ENCODE measurements at regions not wholly inside any gene's neighbourhood (a gene's known extent, or its start where the extent isn't known, plus 50 kb on each side); places are given as distances from the start of the nearest gene placed in this dataset.

GRCh38 chr2:172373766-172374165 lies 53.6 kb upstream of the ITGA6 start:
- no peak for ATAC-seq
- WGBS (ENCODE audit: missing lambda C conversion rate): 66% methylated on average over 3 of the region's 3 CpGs
- no peak for FAIRE-seq
- POLR2A ChIA-PET: no interaction called here
- Histone ChIP-seq H3K27ac (no peak overlapping the region), H3K4me3 (no peak overlapping the region), H3K4me2 (no peak overlapping the region), H3K4me1 (peaks cover 6% of the 10 kb centered on the region; the same call in 2 of the 3 replicates), H3K9me3 (peaks cover 9% of the 10 kb centered on the region; the same call in 1 of the 3 replicates)
- no peak for DNase-seq (ENCODE audit: low read depth in 1 of 2, low spot score in 1 of 2)
- CTCF ChIA-PET: interaction anchor here (1.7 to 1.8 kb wide), 2 partner anchors 83 to 88 kb away, joined by 4 to 7 read pairs; no protein-coding TSS in a partner anchor
- TF ChIP-seq, protein P1, sequence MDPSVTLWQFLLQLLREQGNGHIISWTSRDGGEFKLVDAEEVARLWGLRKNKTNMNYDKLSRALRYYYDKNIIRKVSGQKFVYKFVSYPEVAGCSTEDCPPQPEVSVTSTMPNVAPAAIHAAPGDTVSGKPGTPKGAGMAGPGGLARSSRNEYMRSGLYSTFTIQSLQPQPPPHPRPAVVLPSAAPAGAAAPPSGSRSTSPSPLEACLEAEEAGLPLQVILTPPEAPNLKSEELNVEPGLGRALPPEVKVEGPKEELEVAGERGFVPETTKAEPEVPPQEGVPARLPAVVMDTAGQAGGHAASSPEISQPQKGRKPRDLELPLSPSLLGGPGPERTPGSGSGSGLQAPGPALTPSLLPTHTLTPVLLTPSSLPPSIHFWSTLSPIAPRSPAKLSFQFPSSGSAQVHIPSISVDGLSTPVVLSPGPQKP (IDR thresholded peaks at IDR 0.05; ENCODE audit: low read depth, low read length): no peak
- TF ChIP-seq CEBPB (IDR thresholded peaks at IDR 0.05) (no peak), RAD21 (conservative IDR thresholded peaks at IDR 0.05 in 1 of 2, IDR thresholded peaks at IDR 0.05 in 1 of 2) (no peak), NPAS2 (CRISPR knock-in tag; IDR thresholded peaks at IDR 0.05; ENCODE audit: borderline replicate concordance) (no peak), EP300 (IDR thresholded peaks at IDR 0.05) (no peak), ZC3H11A (IDR thresholded peaks at IDR 0.05) (no peak), RCOR1 (IDR thresholded peaks at IDR 0.05; ENCODE audit: low read depth, low read length) (no peak), SMC3 (IDR thresholded peaks at IDR 0.05) (no peak), HOXB5 (CRISPR knock-in tag; IDR thresholded peaks at IDR 0.05) (no peak), JUN (IDR thresholded peaks at IDR 0.05) (no peak), RARB (CRISPR knock-in tag; IDR thresholded peaks at IDR 0.05) (no peak)
- TF ChIP-seq, protein P2, sequence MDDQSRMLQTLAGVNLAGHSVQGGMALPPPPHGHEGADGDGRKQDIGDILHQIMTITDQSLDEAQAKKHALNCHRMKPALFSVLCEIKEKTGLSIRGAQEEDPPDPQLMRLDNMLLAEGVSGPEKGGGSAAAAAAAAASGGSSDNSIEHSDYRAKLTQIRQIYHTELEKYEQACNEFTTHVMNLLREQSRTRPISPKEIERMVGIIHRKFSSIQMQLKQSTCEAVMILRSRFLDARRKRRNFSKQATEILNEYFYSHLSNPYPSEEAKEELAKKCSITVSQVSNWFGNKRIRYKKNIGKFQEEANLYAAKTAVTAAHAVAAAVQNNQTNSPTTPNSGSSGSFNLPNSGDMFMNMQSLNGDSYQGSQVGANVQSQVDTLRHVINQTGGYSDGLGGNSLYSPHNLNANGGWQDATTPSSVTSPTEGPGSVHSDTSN (IDR thresholded peaks at IDR 0.05): no peak

- no peak overlapping the region for H3K4me3 ChIP-seq
- no peak overlapping the region for H3K27ac ChIP-seq
- CTCF ChIA-PET: interaction anchor here (0.6 to 1.8 kb wide), 3 partner anchors 12 to 88 kb away, joined by 3 to 7 read pairs (median 3); partner anchors contain the start of gene ITGA6
- ATAC-seq: no peak
- peaks cover 6% of the 10 kb centered on the region; the same call in 2 of the 3 replicates for H3K4me1 ChIP-seq
- peaks cover 9% of the 10 kb centered on the region for H3K9me3 ChIP-seq
- POLR2A ChIA-PET: no interaction called here
- DNase-seq (ENCODE audit: low read depth in 1 of 2, low spot score in 1 of 2): no peak
- H3K4me2 ChIP-seq: peak overlapping the region; percentile 31; the same call in 1 of the 3 replicates
- no peak for FAIRE-seq
- WGBS (ENCODE audit: missing lambda C conversion rate): 30% methylated on average over 7 of the region's 7 CpGs
- TF ChIP-seq HOXB13 (CRISPR knock-in tag; IDR thresholded peaks at IDR 0.05; ENCODE audit: low read depth): no peak
- TF ChIP-seq E2F6 (IDR thresholded peaks at IDR 0.05; ENCODE audit: borderline replicate concordance, low read depth): no peak
- no peak for TF ChIP-seq BCL3 (IDR thresholded peaks at IDR 0.05)
- no peak for TF ChIP-seq ZSCAN20 (CRISPR knock-in tag; IDR thresholded peaks at IDR 0.05)
- TF ChIP-seq REST (IDR thresholded peaks at IDR 0.05): no peak
- no peak for TF ChIP-seq ZC3H11A (IDR thresholded peaks at IDR 0.05)
- no peak for TF ChIP-seq SMC3 (IDR thresholded peaks at IDR 0.05)
- no peak for TF ChIP-seq CHD2 (IDR thresholded peaks at IDR 0.05; ENCODE audit: low read length, partially characterized antibody)
- no peak for TF ChIP-seq ESRRA (IDR thresholded peaks at IDR 0.05; ENCODE audit: borderline replicate concordance, low read length)
- TF ChIP-seq HDAC2 (IDR thresholded peaks at IDR 0.05): no peak
- no peak for TF ChIP-seq SREBF2 (IDR thresholded peaks at IDR 0.05)
- no peak for TF ChIP-seq HMGXB4 (CRISPR knock-in tag; IDR thresholded peaks at IDR 0.05; ENCODE audit: borderline replicate concordance)
- TF ChIP-seq ZFP36 (IDR thresholded peaks at IDR 0.05; ENCODE audit: borderline replicate concordance, partially characterized antibody): no peak
- TF ChIP-seq FOSB (CRISPR knock-in tag; IDR thresholded peaks at IDR 0.05): no peak
- no peak for TF ChIP-seq RCOR1 (IDR thresholded peaks at IDR 0.05; ENCODE audit: low read depth, low read length)
- no peak for TF ChIP-seq CHD4 (IDR thresholded peaks at IDR 0.05; ENCODE audit: borderline replicate concordance)
- no peak for TF ChIP-seq CBX8 (IDR thresholded peaks at IDR 0.05)
These were observed 52.8 kb upstream of the ITGA6 start for GRCh38 chr2:172374318-172375240.

Measured in A549 (cell line).